Coronary artery (tissue), 2 donors: ENCODE measurements at regions not wholly inside any gene's neighbourhood (a gene's known extent, or its start where the extent isn't known, plus 50 kb on each side); places are given as distances from the start of the nearest gene placed in this dataset.

Experiments used
- DNase-seq: peaks from one replicate; pipeline ENCODE4 v3.0.0-alpha.2; 2017; ENCODE audit warnings: low spot score
- H3K27ac ChIP-seq, 2 donors: fragments of 200-600 bp; sonication (generic); one replicate each; pipeline ENCODE4 v1.5.1; 2016 to 2019
- H3K4me3 ChIP-seq: fragments of 200-600 bp; sonication (generic); 2 replicates; pipeline ENCODE4 v1.5.1; 2016; ENCODE audit warnings: mild to moderate bottlenecking, moderate library complexity
- CTCF ChIP-seq: fragments of 200-600 bp; sonication (generic); IDR thresholded peaks from one replicate; pipeline ENCODE4 v1.5.1; 2019; ENCODE audit warnings: antibody characterized with exemption

DNA sequence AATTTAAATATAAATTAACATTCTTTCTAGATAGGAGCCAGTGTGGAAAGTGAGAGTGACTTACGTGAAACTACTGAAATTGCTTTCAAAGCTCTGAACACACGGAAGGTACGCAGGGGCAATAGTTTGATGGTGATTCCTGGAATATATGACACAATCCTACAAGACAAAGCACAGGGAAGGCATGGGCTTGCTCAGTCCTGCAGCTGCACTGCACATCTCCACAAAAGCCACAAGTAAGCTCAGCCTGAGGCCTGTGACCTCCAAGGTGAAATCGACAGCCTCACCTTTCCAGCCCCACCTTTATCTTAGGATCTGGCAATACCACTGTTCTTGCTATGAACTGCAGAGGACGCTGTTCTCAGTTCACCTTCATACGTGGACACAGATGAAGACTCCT lies 109.3 kb upstream of the SCN10A start:
- Histone ChIP-seq H3K27ac (no peak overlapping the region), H3K4me3 (no peak overlapping the region)
- no peak for TF ChIP-seq CTCF
- no peak for DNase-seq

- DNase-seq: no peak
- Histone ChIP-seq H3K27ac (no peak overlapping the region), H3K4me3 (no peak overlapping the region)
- TF ChIP-seq CTCF: no peak
Measured at GRCh38 chr3:38916706-38917105, 100.7 kb upstream of the SCN10A start.

- H3K27ac ChIP-seq: no peak overlapping the region
- no peak for TF ChIP-seq CTCF
- no peak overlapping the region for H3K4me3 ChIP-seq
- no peak for DNase-seq
Measured at GRCh38 chr3:38907426-38907825, 91.4 kb upstream of the SCN10A start.

DNA sequence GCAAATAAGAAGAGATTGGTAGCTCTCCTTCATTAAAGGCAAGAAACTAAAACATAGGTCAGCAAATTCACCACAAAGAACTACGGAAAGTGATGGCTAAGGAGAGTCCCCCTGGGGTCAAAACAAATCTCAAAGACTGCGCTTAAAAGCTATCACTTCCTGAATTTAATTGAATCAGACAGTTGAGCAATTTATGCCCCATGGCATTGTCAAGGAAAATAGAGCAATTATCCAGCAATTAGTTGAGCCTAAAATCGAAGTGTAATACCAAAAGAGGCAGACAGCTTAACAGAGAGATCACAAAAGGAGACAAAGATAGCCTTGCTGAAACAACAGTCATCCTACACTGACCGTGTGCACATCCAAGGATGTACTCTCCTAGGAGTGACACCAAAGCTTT lies 74.4 kb upstream of the SCN10A start:
- Histone ChIP-seq H3K27ac (no peak overlapping the region), H3K4me3 (no peak overlapping the region)
- no peak for TF ChIP-seq CTCF

GRCh38 chr3:38878646-38879045 lies 62.6 kb upstream of the SCN10A start:
- H3K4me3 ChIP-seq: no peak overlapping the region
- H3K27ac ChIP-seq: no peak overlapping the region
- TF ChIP-seq CTCF: no peak
- DNase-seq: no peak

More for the DNA sequence above, 74.4 kb upstream of the SCN10A start:
- DNase-seq: no peak
